ENCODE measurements at regions not wholly inside any gene's neighbourhood (a gene's known extent, or its start where the extent isn't known, plus 50 kb on each side); places are given as distances from the start of the nearest gene placed in this dataset.

- no peak for TF ChIP-seq CTCF (IDR thresholded peaks at IDR 0.05; ENCODE audit: low read depth, low read length)
- no peak for DNase-seq (ENCODE audit: extremely low read depth, low read depth)
These were observed 53.2 kb upstream of the CYRIA start for GRCh38 chr2:16718576-16719484.

GRCh38 chr2:16717477-16717876, 51.8 kb upstream of the CYRIA start:
- TF ChIP-seq CTCF (IDR thresholded peaks at IDR 0.05; ENCODE audit: low read depth, low read length), result no peak
- no peak for DNase-seq (ENCODE audit: extremely low read depth, low read depth)

GRCh38 chr2:16716944-16717343, 51.3 kb upstream of the CYRIA start:
- TF ChIP-seq CTCF (IDR thresholded peaks at IDR 0.05; ENCODE audit: low read depth, low read length), result no peak
- DNase-seq (ENCODE audit: extremely low read depth, low read depth), result no peak

GRCh38 chr2:16716024-16716423, 50.4 kb upstream of the CYRIA start:
- DNase-seq (ENCODE audit: extremely low read depth, low read depth), result no peak
- TF ChIP-seq CTCF (IDR thresholded peaks at IDR 0.05; ENCODE audit: low read depth, low read length), result no peak

Data from AG09319 (cell line).